GM19395 (cell line): ENCODE measurements at regions not wholly inside any gene's neighbourhood (a gene's known extent, or its start where the extent isn't known, plus 50 kb on each side); places are given as distances from the start of the nearest gene placed in this dataset.

Source experiments
- ATAC-seq: cut with Tn5 transposase; IDR thresholded peaks from one replicate; pipeline ENCODE4 v1.9.1; 2021; ENCODE audit warnings: mild to moderate bottlenecking, moderate library complexity; ENCODE audit not compliant: unreplicated experiment

DNA sequence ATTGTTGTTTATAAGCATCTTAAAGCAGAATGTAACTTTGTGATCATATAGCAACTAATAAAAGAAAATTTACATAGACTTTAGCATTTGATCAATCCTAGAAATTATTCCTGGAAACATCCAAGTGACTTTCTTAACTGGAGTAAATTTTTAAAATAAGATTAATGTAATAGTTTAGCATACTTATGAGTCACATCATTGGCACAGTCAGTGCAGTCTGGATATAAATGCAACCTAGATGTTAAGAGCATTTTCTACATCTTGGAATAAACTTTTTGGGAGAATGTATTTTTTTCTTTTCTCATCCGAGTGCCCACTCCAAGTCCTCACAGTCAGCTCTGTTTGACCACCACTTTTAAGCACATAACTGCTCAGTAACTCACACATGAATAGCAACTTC, 324.6 kb upstream of the PLSCR5 start:
- no peak for ATAC-seq

DNA sequence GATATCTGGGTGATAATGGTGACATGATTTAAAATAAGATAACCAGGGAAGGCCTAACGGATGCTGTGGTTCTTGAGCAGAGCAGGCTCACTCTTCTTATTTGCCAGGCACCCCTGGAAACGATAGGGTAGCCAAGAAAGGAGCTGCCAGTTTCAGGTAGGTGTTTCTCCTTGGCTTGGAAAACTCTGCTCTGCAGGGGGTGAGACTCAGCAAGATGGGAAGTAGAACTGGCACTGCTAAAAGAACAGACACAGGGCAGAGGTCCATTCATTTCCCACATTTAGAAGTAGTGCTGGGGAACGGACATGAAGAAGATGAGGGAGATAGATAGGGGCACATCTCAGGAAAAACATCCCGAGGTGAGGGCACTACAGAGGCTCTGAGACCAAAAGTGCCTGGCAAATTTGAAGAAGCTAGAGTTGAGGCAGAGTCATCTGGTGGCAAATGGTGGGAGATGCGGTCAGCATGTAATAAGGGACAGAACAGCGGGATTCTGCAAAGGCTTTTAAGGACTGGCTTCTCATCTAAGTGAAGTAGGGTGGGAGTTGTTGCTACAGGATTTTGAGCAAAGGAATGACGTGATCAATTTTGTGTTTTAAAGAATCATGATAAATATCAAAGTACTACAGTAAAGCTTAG, 323.4 kb upstream of the PLSCR5 start:
- no peak for ATAC-seq

GRCh38 chr3:146921693-146922092, 316.5 kb upstream of the PLSCR5 start:
- ATAC-seq, result no peak

GRCh38 chr3:146914409-146914808, 309.3 kb upstream of the PLSCR5 start:
- ATAC-seq, result no peak

DNA sequence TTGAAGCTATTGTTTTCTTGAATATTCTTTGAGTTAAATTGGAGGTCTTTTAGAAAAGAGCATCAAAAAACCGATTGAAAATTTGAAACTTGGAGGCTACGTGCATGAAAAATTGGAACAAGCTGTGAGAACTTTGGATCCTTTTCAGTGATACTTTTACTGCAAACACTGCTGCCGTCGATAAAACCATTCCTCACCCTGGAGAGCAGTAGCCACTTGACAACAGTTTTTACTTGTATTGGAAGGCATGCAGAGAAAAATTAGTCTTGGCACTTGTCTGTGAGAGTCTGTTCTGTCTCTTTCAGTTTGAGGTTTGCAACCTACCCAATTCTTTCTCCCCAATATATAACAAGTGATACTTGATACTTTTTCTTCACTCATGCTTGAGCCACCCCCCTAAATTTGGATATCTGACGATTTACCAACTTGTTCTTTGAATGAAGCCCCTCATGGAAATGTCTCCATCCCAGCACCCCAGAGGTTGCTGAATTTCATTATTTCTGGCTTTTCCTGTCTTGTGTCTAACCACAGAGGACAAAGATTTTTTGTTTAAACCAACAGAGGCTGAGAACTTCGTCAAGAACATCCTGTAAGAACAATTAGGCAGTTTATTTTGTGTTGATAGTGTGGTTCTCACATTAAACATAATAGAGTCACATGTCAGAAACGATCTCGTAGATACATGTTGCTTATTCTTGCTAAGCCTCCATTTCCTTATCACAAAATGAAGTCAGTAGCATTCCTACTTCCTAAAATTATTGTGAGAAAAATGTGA, 307.3 kb upstream of the PLSCR5 start:
- no peak for ATAC-seq

- no peak for ATAC-seq
These were observed 298.8 kb upstream of the PLSCR5 start for GRCh38 chr3:146903927-146904326.

DNA sequence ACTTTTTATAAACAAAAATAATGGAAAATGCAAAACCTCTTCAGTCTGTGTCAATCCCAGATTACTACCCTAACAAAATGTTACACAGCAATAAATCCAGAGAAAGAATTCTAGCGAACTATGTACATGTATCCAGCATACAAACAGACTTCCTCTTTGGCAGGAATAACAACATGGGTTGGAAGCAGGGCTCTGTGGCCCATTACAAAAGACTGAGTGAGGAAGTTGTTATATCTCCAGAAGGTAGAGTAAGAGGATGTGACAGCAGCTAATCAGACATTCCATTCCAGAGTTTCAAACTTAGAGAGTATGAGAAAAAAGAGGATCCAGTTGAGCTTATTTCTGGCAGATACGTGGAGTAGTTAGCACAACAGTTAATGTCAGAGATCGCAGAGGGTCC, 294.0 kb upstream of the PLSCR5 start:
- ATAC-seq, result no peak

DNA sequence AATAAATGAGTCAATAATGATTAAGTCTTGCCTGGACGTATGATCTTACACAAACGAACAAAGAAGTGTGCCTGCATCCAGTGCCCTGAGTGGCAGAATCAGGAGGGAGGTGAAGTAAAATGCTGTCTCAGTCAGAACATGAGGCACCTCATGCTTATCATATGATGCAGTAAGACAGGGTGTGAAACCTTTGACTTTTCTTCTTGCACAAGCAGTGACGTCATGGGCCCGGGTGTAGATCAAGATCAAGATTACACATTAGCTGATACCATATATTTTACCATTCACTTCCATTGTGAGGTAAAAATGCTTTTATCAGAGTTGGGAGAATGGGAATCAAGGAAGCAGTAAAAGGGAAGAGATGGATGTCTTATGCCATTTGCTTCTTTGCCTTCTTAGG, 291.6 kb upstream of the PLSCR5 start:
- ATAC-seq, result no peak

DNA sequence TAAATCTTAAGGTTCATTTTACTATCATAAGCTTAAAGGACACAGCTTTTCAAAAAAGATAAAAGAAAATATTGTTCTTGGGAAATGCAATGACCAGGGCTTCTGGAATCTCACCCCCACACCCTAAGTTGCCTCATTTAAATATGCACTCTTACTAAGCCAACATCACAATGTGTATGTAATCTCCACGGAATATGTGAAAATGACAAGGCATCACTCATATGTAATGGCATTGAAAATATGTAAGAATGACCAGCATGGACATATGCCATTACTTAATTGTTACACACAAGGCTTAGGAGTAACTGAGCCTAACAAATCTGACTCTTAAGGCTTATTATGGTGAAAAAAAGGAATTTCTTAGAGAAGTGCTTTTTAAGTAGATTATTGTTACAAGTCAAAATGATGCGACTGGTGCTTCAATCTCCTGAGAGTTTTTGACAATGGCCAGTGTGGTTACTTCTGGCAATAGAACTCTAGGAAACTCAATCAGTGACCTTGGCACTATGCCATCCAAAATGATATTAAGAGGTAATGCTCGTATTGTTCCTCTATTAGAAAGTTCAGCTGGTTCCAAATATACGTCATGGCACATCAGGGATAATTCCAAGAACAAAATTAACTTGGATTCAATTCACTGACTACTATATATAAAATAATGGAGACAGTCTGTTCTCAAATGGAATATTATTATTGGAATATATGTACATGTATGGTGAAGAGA, 290.0 kb upstream of the PLSCR5 start:
- no peak for ATAC-seq

DNA sequence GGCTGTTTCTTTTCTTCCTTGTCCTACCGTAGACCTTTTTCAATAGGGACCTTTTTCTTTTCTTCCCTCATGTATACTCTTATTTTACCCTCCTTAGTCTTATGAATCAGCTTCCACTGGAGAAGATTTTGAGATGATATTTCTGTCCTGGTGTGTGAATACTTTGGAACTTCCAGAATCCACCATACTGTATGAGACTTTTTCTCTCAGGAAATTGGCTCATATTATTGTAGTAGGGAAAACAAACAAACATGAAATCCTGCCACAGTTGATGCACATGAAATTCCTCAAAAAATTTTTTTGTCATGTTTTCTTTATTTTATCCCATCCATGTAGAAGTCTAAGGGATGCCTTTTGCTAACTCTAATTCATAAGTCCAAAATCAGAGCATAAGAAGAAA, 289.3 kb upstream of the PLSCR5 start:
- ATAC-seq, result no peak

- ATAC-seq, result no peak
These were observed 286.9 kb upstream of the PLSCR5 start for GRCh38 chr3:146892041-146892440.

GRCh38 chr3:146889626-146890025, 284.5 kb upstream of the PLSCR5 start:
- ATAC-seq, result no peak

GRCh38 chr3:146888176-146888575, 283.0 kb upstream of the PLSCR5 start:
- ATAC-seq, result no peak

DNA sequence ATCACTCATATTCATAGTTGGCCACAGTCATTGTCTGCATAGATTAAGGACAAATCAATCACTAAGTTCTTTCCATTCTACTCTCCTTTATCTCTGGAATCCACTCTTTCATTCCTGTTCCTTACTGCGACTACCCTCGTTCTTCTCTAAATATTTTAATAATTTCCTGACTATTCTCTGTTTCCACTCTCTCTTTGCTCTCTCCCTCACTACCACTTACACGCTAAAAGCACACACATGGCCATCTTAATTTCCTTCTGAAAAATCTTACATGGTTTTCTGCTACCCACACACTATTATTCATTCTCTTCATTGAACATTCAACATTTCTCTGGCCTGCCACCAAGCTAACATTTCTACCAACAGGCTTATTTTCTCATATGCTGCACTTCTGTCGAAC, 279.6 kb upstream of the PLSCR5 start:
- ATAC-seq, result no peak

GRCh38 chr3:146884296-146884695, 279.1 kb upstream of the PLSCR5 start:
- ATAC-seq, result no peak

GRCh38 chr3:146883288-146883687, 278.1 kb upstream of the PLSCR5 start:
- no peak for ATAC-seq

GRCh38 chr3:146881966-146882760, 277.0 kb upstream of the PLSCR5 start:
- no peak for ATAC-seq

DNA sequence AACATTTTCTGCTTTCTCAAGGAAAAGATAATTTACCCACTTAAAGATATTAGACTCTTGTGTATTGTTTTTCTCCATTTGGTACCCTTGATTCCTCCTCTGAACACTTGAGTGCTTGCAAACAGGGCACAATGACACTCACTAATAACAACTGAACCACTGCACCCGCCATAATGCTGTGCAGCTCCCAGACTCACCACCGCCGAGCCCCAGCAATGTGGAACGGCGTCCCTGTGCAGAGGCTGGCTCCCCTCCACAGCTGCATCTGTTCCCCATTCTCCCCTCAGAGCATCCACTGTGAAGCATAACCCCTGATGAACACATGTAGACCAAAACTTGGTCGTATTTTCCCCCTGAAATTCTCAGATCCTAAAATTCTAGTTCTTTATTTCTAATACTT, 276.2 kb upstream of the PLSCR5 start:
- no peak for ATAC-seq

GRCh38 chr3:146873748-146874147, 268.6 kb upstream of the PLSCR5 start:
- ATAC-seq, result no peak

GRCh38 chr3:146865175-146865755, 260.1 kb upstream of the PLSCR5 start:
- ATAC-seq, result no peak

DNA sequence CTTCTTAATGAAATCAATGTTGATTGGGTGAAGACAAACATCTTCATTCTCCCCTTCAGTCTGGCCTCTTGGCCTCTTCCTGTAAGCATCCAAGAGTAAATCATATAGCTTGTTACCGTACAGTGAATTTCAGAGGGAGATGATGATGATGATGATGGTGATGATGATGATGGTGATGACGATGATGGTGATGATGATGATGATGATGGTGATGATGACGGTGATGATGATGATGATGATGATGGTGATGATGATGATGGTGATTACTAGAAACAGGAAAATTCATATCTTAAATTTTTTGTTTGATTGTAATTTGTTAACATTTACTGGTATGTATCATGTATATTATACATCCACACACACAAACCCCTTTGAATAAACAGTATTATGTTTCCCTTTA, 256.1 kb upstream of the PLSCR5 start:
- no peak for ATAC-seq
